ENCODE measurements at regions not wholly inside any gene's neighbourhood (a gene's known extent, or its start where the extent isn't known, plus 50 kb on each side); places are given as distances from the start of the nearest gene placed in this dataset.

GRCh38 chr9:91154686-91155085, 207.0 kb downstream of the AUH start:
- H3K27ac ChIP-seq = no peak overlapping the region
- TF ChIP-seq CTCF (conservative IDR thresholded peaks at IDR 0.05) = no peak

GRCh38 chr9:91155181-91155580, 206.5 kb downstream of the AUH start:
- no peak overlapping the region for H3K27ac ChIP-seq
- TF ChIP-seq CTCF (conservative IDR thresholded peaks at IDR 0.05) = no peak

GRCh38 chr9:91155746-91156376, 205.9 kb downstream of the AUH start:
- no peak overlapping the region for H3K27ac ChIP-seq
- no peak for TF ChIP-seq CTCF (conservative IDR thresholded peaks at IDR 0.05)

DNA sequence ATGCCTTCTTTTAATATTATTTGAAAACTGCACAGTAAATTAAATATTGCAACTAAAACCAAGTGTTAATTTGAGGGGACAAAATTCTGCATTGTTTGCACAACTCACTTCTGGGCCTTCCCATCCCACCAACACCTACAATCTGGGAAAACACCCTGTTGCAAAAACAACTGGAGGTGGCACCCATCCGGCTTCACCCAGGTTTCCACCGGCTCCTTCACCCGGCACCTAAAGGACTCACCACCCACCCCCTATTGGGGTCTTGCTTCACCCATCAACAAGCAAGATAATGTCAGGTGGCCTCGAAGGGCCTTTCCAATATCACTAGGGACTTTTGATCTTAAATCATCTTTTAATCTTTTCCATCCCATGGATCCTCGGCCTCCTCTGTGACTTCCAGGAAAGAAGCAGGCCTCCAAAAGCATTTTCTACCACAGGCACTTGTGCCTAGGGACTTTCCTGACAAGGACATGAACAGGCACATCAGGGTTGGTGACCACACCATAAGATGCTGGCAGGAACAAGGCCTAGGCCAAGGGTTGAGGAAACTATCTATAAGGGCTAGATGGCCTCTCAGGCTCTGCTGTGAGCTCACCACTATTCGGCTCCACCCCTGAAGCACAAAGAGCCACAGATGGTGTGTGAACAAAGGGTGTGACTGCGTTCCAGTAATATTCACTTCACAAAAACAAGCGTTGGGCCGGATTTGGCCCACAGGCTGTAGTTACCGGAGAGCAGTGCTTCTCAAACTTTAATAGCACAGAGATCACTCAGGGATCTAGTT, 205.1 kb downstream of the AUH start:
- no peak overlapping the region for H3K27ac ChIP-seq
- TF ChIP-seq CTCF (conservative IDR thresholded peaks at IDR 0.05) = no peak

DNA sequence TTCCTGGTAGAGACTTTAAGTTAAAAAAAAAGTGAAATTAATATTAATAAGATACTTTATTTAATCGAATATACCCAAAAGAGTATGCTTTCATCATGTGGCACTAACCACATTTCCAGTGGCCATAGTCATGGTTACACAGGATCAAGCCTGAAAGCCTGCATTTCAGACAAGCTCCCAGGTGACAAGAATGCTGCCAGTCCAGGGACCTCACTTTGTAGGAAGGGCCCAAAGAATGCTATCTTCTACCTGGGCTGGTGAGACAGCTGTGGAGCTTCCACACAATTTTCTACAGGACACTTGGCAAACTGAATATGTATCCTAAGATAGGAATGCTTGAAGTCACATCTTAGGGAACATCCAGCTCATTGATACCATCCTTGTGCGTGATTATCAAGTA, 203.8 kb downstream of the AUH start:
- H3K27ac ChIP-seq = no peak overlapping the region
- no peak for TF ChIP-seq CTCF (conservative IDR thresholded peaks at IDR 0.05)

GRCh38 chr9:91158286-91158685, 203.4 kb downstream of the AUH start:
- TF ChIP-seq CTCF (conservative IDR thresholded peaks at IDR 0.05) = no peak
- H3K27ac ChIP-seq = no peak overlapping the region

GRCh38 chr9:91158946-91159345, 202.8 kb downstream of the AUH start:
- no peak overlapping the region for H3K27ac ChIP-seq
- TF ChIP-seq CTCF (conservative IDR thresholded peaks at IDR 0.05) = no peak
